GM19351 (cell line): ENCODE measurements at regions not wholly inside any gene's neighbourhood (a gene's known extent, or its start where the extent isn't known, plus 50 kb on each side); places are given as distances from the start of the nearest gene placed in this dataset.

Source experiments
- ATAC-seq: cut with Tn5 transposase; IDR thresholded peaks from one replicate; pipeline ENCODE4 v1.9.1; 2021; ENCODE audit warnings: mild to moderate bottlenecking, moderate library complexity; ENCODE audit not compliant: unreplicated experiment

DNA sequence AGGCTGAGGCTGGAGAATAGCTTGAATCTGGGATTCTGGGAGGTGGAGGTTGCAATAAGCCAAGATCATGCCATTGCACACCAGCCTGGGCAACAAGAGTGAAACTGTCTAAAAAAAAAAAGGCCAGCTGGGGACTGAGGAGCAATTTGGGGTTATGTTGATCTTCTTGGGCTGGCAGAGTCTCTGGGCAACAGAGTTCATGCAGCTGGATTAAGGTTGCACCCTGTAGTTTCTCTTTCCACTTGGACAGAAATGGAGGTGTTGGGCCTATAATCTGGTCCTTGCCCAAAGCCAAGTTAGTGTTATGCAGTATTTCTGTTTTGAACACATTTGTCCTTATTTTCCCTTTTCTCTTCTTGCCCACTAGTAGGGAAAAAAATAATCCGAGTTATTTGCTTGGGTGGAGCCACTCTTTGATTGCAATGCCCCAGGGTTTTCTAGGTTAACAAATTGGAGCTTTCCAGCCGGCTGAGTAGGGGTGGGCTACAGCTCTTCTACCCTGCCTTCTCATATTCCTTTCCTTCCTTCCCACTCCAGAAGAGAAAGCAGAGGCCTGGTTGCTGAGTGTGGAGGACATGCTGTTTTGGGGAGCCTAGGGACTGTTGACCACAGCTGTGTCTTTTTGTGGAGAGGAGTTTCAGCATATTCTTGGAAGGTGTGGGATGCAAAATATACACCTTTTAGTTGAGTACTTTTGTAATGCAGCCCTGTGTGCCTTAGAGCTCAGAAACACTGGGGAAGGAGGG lies 213.9 kb downstream of the SOX4 start:
- no peak for ATAC-seq

DNA sequence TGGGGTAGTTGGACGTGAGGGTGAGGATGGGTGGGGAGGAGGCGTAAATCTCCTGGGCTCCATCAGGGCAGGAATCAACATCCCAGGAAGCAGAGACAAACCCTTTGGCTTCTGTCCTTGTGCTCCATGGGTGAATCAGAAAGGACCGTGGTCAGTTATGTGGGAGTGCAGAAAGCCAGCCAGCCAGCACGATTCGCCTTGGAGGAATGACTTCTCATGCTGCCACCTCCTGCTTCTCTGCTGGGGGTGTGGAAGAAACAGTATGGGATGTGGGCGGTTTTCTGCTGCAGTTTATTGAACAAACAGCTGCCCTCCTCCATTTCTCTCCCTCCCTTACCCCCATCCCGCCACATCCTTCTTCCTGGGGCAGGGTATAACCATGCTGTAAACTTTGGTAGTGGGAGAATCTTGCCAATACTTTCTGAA lies 214.5 kb downstream of the SOX4 start:
- no peak for ATAC-seq

DNA sequence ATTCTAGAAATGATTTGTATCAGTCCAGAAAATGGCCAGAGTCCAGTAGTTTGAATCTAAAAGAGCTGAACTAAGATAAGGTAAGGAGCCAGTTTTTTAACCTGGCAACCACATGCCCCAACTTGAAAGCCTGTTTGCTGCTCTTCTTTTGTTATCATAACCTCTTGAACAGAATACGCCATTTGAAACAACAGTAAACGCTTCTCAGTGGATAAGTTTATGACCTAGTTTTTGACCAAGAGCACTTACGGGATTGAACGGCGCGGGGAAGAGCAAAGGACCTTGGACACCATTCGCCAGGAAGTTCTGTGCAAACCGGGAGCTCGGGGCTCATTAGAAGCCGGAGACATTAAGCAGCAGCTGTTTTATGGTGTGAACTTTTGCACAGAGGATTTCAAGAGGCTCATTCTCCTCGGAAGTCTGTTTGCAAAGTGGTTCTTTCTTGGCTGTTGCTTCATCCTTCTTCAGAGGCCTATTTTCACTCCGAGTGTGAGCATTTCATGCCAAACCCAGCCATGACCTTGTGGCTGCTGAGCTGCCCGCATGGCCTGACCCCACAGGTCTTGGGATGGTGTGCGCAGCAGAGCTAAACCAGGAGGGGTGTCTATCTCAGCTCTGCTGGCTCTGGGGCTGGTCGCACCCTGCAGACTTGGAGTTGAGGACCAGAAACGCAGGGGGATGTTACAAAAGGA lies 215.1 kb downstream of the SOX4 start:
- ATAC-seq, result no peak

DNA sequence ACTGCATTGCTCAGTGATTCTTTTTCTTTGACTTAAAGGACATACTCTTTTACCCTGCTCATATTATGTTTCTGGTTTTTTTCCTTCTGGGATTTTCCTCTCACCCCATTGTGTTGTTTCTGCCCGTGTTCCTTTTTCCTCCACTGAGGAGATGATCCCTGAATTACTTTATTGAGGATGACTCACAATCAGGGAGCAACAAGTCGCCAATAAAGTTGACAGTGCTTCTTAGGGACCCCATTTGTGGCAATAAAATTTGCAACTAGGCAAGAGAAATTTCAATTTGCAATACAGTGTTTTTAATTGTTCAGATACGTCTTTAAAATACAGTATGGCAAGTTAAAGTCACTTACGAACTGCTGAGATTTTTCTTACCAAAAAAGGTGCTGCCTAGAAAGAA lies 217.9 kb downstream of the SOX4 start:
- no peak for ATAC-seq

DNA sequence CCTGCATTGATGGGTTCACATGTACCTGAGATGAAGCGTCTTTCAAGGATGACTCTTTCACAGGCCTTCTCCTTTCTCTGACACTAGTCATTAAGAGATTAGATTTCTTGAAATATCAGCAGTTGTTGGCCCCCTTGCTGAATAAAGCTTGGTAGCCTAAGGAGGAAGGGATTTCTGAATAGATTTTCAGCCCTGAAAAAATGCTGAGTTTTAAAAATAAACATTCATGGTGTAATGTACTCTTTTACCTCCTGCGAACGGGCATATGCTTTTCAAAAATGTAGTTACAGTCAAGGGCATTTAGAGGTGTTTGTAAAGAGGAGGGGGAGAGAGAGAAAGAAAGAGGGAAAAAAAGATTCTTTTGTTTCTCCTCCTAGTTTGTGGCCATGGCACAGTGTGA lies 222.7 kb downstream of the SOX4 start:
- no peak for ATAC-seq

DNA sequence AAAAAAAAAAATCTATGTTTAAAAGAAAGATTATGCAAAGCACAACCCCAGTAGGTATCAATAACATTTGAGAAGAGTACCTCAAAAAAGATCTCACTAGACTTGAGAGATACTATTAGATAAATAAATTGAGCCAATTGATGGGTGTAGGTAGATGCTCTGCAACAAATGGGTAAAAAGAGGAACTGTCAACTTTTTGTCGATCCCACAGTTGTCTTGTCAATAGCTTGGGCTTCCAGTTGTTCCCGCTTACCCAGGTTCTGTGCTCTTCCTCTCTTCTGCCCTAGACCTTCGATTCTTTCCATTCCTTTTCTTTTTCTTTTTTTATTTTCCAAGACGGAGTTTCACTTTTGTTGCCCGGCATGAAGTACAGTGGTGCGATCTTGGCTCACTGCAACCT lies 226.9 kb downstream of the SOX4 start:
- ATAC-seq, result no peak

DNA sequence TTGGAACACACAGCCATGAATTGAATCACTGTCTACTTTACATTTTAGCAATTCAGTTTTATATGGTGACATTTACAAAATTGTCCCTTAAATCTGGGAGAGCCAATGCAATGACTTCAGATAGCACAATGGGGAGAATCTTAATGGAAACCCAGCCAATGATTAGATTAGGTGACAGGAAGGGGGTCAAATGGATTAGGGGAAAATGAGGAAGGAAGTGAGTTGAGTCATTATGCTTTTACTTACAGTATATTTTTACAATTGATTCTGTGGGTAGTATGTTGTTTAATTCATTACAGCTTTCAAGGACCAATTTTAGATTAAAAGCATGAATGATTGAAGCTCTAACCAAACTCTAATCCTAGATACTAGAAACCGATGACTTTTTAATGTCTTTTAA lies 229.8 kb downstream of the SOX4 start:
- no peak for ATAC-seq

DNA sequence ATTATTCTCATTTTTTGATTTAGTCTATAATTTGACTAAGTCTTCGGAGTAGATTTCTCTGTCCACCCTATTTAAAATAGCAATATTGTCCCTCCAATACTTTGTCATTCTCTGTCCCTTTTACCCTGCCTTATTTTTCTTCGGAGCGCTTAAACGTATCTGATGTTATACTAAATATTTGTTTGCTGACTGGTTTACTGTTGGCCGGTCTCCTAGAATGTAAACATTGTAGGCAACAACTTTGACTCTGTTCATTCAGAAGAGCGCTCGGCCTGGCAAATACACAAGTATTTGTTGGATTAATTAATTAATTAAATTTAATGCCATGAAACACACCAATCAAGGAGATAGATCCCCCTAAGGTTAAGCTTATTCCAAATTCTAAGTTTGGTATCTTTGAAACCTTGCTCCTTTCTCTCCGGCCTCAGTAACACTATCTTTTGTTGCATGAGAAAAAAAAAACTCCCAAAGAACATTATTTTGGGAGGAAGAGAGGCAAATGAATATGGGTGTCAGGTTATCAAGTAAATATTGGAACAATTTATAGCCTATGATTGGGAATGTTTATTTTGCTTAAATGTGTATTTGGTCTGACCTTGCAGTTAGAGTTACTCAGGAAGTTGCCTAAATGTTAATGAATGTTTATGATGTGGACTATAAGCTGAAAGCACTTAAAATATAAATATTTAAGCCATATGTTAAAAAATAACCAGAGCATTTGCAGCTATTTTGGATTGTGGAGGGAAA lies 231.1 kb downstream of the SOX4 start:
- no peak for ATAC-seq

DNA sequence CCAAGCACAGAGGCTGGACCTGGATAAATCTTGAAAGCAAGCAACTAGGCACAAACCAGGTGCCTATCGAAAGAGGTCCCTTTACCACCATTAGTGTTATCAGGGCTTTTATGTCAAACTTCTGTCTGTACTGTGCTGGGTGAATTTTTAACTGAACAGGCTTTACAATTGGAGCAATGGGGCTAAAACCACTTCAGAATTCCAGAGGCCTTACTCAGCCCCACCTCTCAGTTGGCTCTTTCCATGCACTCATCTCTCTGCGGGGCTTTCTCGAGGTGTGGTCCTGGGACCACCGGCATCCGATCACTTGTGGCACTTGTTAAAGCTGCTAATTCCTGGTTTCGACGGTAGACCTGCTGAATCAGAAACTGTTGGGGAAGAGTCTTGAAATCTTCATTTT lies 232.5 kb downstream of the SOX4 start:
- ATAC-seq, result no peak

DNA sequence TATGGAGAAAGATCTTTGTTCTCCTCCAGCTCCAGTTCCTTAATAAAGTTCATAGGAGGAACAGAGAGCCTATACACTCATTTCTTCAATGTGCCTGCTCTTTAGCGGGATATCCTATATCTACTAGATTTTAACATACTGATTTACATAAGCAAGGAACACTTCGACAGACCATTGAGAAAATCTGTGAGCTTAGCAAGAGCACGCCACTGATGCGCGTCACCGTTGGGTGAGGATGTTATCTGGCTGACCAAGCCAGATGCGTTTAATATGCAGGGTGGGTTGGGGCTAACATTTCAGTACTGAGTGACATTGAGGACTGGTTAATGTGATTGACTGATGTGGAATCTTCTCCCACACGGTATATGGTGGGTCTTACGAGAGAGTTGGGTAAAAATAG lies 233.4 kb downstream of the SOX4 start:
- ATAC-seq, result no peak

DNA sequence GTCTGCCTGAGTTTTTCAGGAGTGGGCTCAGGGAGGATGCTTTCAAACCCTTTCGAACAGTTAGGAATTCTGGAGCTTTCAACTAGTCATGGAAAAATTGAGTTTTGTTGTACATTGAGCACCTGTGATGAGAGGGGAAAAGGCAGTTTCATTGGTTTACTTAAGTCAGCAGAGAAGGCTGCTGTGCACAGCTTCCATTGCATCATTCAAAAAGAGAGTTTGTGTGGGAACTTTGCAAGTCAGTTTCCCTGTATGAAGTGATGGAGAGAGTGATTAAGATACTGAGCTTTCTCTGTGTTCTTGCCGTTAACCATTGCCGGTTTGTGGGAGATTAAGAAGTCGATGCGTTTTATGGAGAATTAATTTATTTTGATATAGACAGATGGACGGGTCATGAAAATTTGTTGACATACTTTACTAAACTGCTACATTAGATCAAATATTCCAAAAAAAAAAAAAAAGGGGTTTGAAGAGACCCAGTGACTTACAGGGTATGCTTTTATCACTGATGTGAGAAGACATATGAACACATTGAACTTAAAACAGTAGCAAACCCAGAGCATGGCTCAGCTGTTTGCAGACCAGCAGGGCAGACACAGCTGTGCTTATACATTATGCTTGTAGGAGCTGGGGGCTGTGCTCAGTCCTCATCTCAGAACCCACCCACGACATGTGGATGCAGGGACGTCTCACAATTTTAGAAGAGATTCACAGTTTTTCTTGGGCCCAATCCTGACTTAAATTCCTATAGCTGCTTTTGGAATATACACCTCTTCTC lies 234.1 kb downstream of the SOX4 start:
- no peak for ATAC-seq

DNA sequence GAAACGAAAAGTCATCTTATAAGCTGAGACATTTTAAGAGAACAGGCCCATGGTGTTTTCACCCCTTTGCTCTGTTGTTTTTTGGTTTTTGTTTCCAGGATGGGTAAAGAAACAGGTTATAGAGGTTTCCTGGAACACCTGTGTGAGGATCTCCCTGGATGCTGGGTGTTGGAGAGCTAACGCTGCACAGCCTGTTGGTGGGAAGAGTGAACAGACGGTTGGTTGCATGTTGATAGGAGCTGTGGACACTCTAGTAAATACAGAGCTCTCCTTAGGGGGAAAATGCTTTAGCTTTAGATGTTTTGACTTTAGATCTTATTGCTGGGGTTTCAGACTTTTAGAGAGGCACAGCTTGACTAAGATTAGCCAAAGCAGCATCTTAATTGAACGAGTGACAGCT lies 235.2 kb downstream of the SOX4 start:
- no peak for ATAC-seq

DNA sequence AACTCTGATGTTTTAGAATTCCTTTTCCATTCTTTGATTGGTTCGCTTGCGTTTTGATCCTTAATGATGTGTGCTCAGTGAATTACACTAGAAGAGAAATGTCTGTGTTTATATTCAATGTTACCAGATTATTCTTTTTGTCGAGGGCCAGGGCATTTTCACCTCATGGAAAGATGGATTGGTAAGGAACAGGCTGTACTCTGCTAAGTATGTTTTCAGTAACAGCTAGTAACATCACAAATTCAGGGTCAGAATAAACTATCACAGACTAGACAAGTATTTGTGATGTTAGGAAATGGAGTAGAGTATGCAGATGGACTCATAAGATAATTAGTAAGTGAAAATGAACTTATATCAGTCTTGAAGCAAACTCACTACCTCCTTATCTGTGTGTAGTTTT lies 235.6 kb downstream of the SOX4 start:
- no peak for ATAC-seq

DNA sequence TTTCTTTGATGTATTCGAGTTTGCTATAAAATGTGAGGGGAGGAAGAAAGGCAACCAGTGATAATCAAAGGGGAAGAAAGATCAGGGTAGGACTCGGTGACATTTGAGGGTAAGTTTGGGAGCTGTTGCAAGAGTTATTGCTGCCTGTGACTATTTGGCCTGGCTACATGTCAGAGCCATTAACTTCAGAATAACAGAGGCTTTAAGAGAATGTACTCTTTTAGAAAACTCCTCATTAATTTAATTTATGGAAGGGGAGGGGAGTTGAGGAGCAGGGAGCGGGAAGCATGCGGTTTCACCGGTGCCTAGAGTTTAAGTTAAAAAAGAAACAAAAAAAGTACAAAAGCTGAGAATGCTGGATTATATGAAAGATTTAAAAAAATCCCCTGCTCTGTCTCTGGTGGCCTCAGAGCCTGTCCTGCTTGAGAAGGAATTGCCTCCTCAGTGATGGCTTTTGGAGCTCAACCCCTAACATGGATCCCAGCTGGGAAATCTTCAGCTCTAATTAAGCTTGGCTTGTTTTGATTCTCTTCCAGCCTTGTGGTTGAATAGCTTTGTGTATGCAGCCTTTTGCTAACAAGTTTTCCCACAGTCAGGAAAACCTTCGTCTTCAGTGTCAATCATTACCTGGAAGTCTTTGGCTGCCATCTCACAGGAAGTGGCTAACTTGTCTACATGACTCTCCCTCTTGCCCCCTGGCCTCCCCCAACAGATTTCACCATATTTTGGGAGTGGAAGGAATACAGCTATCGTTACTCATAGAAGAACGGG lies 238.2 kb downstream of the SOX4 start:
- no peak for ATAC-seq

DNA sequence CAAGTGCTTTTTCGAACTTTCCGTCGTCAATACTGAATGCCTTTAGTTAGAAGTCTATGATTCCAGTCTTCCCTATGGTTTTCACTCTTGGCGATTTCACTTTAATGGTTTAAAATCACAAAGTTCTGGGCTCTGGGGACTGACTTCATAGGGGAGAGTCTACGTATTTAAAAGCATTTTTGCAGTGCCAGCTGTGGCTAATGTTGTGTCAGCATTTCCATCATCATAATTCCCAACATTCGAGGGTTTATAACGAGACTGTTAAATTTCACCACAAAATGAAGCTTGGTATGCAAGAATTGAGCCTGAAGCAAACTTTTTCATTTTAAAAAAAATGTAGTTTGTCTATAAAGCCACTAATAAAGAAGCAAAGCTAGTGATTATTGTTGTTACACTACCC lies 242.7 kb downstream of the SOX4 start:
- no peak for ATAC-seq

DNA sequence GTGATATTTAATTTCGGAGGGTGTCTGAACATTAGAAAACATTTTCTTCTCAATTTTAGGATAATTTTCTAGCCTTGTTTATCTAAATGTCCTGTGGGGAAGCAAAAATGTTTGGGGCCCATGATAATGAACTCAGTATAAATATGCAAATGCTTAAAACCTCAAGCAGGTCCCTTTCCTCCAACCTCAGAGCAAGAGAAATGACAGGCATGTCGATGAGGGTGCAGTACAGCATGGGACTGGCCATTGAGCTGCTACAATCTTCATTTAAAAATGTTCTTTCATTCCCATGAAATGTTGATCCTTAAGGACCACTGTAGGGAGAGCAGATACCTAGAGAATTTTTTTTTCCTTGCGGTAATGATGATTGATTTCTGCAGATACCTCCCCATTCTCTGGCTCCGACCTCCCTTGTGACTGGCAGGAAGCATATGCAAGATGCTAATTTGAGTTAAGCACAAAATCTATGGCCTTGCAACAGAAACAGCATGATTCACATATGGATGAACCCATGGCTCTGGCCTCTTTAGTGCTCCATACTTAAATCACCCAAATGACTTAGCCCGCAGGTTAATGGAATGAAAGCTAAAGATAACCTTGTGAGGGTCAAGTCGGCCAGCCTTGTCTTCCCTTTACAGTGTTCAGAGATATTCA lies 243.3 kb downstream of the SOX4 start:
- no peak for ATAC-seq

DNA sequence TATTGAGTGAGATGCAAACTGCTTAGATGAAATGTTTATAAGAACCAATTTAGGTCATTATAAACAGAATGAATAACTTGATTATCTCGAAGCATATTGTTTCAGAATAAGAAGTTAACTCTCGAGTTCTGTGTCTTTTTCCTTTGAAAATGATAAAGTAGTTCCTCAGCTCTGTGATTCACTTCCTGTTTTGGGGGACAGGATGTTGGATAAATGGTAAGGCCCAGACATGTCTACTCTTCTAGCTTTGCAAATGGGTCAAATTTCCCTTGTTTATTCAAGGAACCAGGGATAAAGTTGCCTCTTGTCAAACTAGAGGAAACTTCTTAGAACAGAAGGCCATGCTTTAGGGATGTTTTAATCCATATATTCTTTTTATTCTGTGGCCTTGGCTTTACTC lies 246.9 kb downstream of the SOX4 start:
- no peak for ATAC-seq

DNA sequence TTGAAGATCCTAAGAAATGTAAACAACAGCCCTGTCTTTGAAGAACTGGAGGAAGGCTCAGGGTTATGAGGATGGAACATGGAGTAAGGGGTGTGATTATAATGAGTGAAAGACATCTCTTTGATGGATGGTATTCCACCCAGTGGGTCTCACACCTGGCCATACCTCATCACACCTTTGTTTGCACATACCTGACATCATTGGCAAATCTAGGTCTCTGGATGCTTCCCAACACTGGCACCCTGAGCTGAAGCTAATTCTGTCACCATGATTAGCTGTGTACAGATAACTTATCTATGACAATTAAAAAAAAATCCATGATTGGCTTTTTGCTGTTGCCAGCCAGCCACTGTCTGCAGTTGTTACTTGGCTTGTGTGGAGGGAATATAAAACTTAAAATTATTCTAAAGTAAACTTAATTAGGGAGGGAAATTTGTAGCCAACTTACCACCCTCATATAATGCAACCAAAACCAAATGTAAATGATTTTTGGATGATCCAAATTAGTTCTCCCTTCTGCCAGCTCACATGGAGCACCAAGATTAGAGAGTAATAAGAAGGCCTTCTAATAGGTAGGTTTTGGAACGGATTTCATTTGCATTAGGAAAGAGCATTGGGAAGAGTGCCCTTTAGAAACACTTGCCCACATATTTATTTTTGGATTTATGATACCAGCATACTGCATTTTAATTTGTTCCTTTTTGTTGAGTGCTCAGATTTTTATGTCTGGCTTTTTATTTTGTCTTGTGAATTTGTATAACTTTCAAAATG lies 249.5 kb downstream of the SOX4 start:
- ATAC-seq, result no peak
